Uterus (tissue), 3 donors: ENCODE measurements at regions not wholly inside any gene's neighbourhood (a gene's known extent, or its start where the extent isn't known, plus 50 kb on each side); places are given as distances from the start of the nearest gene placed in this dataset.

Experiments used
- DNase-seq, 2 donors: peaks; one replicate each; pipeline ENCODE4 v3.0.0-alpha.2; 2019 to 2020
- H3K27ac ChIP-seq, 2 donors: fragments of 200-600 bp; sonication (generic); 1 replicate in 1 of 2; 2 replicates in 1 of 2; pipeline ENCODE4 v1.5.1; 2016 to 2018
- H3K27me3 ChIP-seq, 2 donors: fragments of 200-600 bp; sonication (generic); one replicate each; pipeline ENCODE4 v1.5.1; 2018 to 2019; ENCODE audit warnings: control low read depth in 1 of 2
- H3K36me3 ChIP-seq, 2 donors: fragments of 200-600 bp; sonication (generic); one replicate each; pipeline ENCODE4 v1.5.1; 2019; ENCODE audit warnings: control low read depth in 1 of 2
- H3K4me1 ChIP-seq, 2 donors: fragments of 200-600 bp; sonication (generic); one replicate each; pipeline ENCODE4 v1.5.1; 2018 to 2019; ENCODE audit warnings: control low read depth in 1 of 2
- H3K4me3 ChIP-seq, 2 donors: fragments of 200-600 bp; sonication (generic); 1 replicate in 1 of 2; 2 replicates in 1 of 2; pipeline ENCODE4 v1.5.1; 2018 to 2019; ENCODE audit warnings: mild to moderate bottlenecking in 1 of 2
- H3K9me3 ChIP-seq, 2 donors: fragments of 200-600 bp; sonication (generic); one replicate each; pipeline ENCODE4 v1.5.1; 2019; ENCODE audit warnings: control low read depth in 1 of 2
- CTCF ChIP-seq, 4 experiments: fragments of 200-600 bp in 2 of 4; fragments of 450-650 bp in 2 of 4; sonication (generic) in 2 of 4; IDR thresholded peaks; one replicate each; pipeline ENCODE4 v1.5.1; 2016 to 2019; ENCODE audit warnings: antibody characterized with exemption in 4 of 4, mild to moderate bottlenecking in 2 of 4, moderate library complexity in 1 of 4
- POLR2A ChIP-seq, 2 donors: fragments of 450-650 bp; IDR thresholded peaks; one replicate each; pipeline ENCODE4 v1.6.1; 2016; ENCODE audit warnings: antibody characterized with exemption in 2 of 2, mild to moderate bottlenecking in 1 of 2, moderate library complexity in 1 of 2
- intact Hi-C: fragments of 100-400 bp; cut with DNase I; formaldehyde crosslinking; loops from one replicate; pipeline ENCODE4 v1.15.1; 2023; ENCODE audit warnings: low total_unique reads
- donor health status: DM: yes; HTN: yes; CAD: no.

- H3K36me3 ChIP-seq = no peaks in the 10 kb centered on the region
- DNase-seq = no peak
- no peak for TF ChIP-seq POLR2A (IDR thresholded peaks at IDR 0.05)
- no peak for TF ChIP-seq CTCF (IDR thresholded peaks at IDR 0.05)
- H3K9me3 ChIP-seq = no peaks in the 10 kb centered on the region
- H3K27ac ChIP-seq = no peak overlapping the region
- H3K4me1 ChIP-seq = no peaks in the 10 kb centered on the region
- H3K27me3 ChIP-seq = no peaks in the 10 kb centered on the region
- H3K4me3 ChIP-seq = no peak overlapping the region
- intact Hi-C loops = no loop called here
Observed at GRCh38 chr22:27262361-27262760, 539.2 kb downstream of the MN1 start.

- TF ChIP-seq CTCF (IDR thresholded peaks at IDR 0.05) (no peak), POLR2A (IDR thresholded peaks at IDR 0.05) (no peak)
- Histone ChIP-seq H3K4me3 (no peak overlapping the region), H3K27ac (no peak overlapping the region), H3K27me3 (peaks cover 0 to under 1% of the 10 kb centered on the region in 2 donors), H3K9me3 (no peaks in the 10 kb centered on the region), H3K36me3 (no peaks in the 10 kb centered on the region), H3K4me1 (no peaks in the 10 kb centered on the region)
- intact Hi-C loops = no loop called here
- DNase-seq = no peak
Observed at GRCh38 chr22:27264184-27264583, 537.4 kb downstream of the MN1 start.

GRCh38 chr22:27267145-27267544 is 534.4 kb downstream of the MN1 start:
- DNase-seq = no peak
- H3K4me1 ChIP-seq = no peaks in the 10 kb centered on the region
- intact Hi-C loops = no loop called here
- peaks cover 0 to 3% of the 10 kb centered on the region in 2 donors for H3K27me3 ChIP-seq
- H3K4me3 ChIP-seq = no peak overlapping the region
- TF ChIP-seq CTCF (IDR thresholded peaks at IDR 0.05) (no peak), POLR2A (IDR thresholded peaks at IDR 0.05) (no peak)
- no peaks in the 10 kb centered on the region for H3K36me3 ChIP-seq
- H3K9me3 ChIP-seq = no peaks in the 10 kb centered on the region
- H3K27ac ChIP-seq = no peak overlapping the region

GRCh38 chr22:27269751-27270543 is 531.6 kb downstream of the MN1 start:
- TF ChIP-seq CTCF (IDR thresholded peaks at IDR 0.05) (no peak), POLR2A (IDR thresholded peaks at IDR 0.05) (no peak)
- Histone ChIP-seq H3K4me1 (no peaks in the 10 kb centered on the region), H3K27me3 (peaks cover 0 to 3% of the 10 kb centered on the region in 2 donors), H3K4me3 (no peak overlapping the region), H3K9me3 (no peaks in the 10 kb centered on the region), H3K36me3 (no peaks in the 10 kb centered on the region), H3K27ac (no peak overlapping the region)
- no peak for DNase-seq
- intact Hi-C loops = no loop called here

GRCh38 chr22:27270818-27271510 is 530.6 kb downstream of the MN1 start:
- H3K27ac ChIP-seq = no peak overlapping the region
- TF ChIP-seq CTCF (IDR thresholded peaks at IDR 0.05) = no peak
- TF ChIP-seq POLR2A (IDR thresholded peaks at IDR 0.05) = no peak
- H3K9me3 ChIP-seq = no peaks in the 10 kb centered on the region
- no peak overlapping the region for H3K4me3 ChIP-seq
- DNase-seq = no peak
- no peaks in the 10 kb centered on the region for H3K36me3 ChIP-seq
- H3K27me3 ChIP-seq = peaks cover 0 to 3% of the 10 kb centered on the region in 2 donors
- intact Hi-C loops = no loop called here
- no peaks in the 10 kb centered on the region for H3K4me1 ChIP-seq
